ENCODE measurements at regions not wholly inside any gene's neighbourhood (a gene's known extent, or its start where the extent isn't known, plus 50 kb on each side); places are given as distances from the start of the nearest gene placed in this dataset.

GRCh38 chr5:33167541-33167940 is 273.2 kb upstream of the TARS1 start:
- no peak for TF ChIP-seq CTCF (IDR thresholded peaks at IDR 0.05; ENCODE audit: borderline replicate concordance, control extremely low read depth, extremely low read depth, insufficient read depth, missing control alignments)
- DNase-seq (ENCODE audit: low spot score): no peak
- in situ Hi-C loops (cut with MboI; ENCODE audit: low sequenced_read_pairs, unreplicated experiment): no loop called here

- no peak for TF ChIP-seq CTCF (IDR thresholded peaks at IDR 0.05; ENCODE audit: borderline replicate concordance, control extremely low read depth, extremely low read depth, insufficient read depth, missing control alignments)
These were observed 270.4 kb upstream of the TARS1 start for GRCh38 chr5:33170411-33170810.

GRCh38 chr5:33174383-33174782 is 266.4 kb upstream of the TARS1 start:
- no peak for TF ChIP-seq CTCF (IDR thresholded peaks at IDR 0.05; ENCODE audit: borderline replicate concordance, control extremely low read depth, extremely low read depth, insufficient read depth, missing control alignments)
- no peak for DNase-seq (ENCODE audit: low spot score)
- in situ Hi-C loops (cut with MboI; ENCODE audit: low sequenced_read_pairs, unreplicated experiment): no loop called here

More at GRCh38 chr5:33170411-33170810, 270.4 kb upstream of the TARS1 start:
- no peak for DNase-seq (ENCODE audit: low spot score)
- in situ Hi-C loops (cut with MboI; ENCODE audit: low sequenced_read_pairs, unreplicated experiment): no loop called here

GRCh38 chr5:33179301-33179700 is 261.5 kb upstream of the TARS1 start:
- no peak for TF ChIP-seq CTCF (IDR thresholded peaks at IDR 0.05; ENCODE audit: borderline replicate concordance, control extremely low read depth, extremely low read depth, insufficient read depth, missing control alignments)
- DNase-seq (ENCODE audit: low spot score): no peak
- in situ Hi-C loops (cut with MboI; ENCODE audit: low sequenced_read_pairs, unreplicated experiment): no loop called here

- in situ Hi-C loops (cut with MboI; ENCODE audit: low sequenced_read_pairs, unreplicated experiment): no loop called here
- TF ChIP-seq CTCF (IDR thresholded peaks at IDR 0.05; ENCODE audit: borderline replicate concordance, control extremely low read depth, extremely low read depth, insufficient read depth, missing control alignments): no peak
- no peak for DNase-seq (ENCODE audit: low spot score)
These were observed 259.9 kb upstream of the TARS1 start for GRCh38 chr5:33180900-33181299.

- in situ Hi-C loops (cut with MboI; ENCODE audit: low sequenced_read_pairs, unreplicated experiment): no loop called here
- no peak for TF ChIP-seq CTCF (IDR thresholded peaks at IDR 0.05; ENCODE audit: borderline replicate concordance, control extremely low read depth, extremely low read depth, insufficient read depth, missing control alignments)
- DNase-seq (ENCODE audit: low spot score): no peak
These were observed 257.8 kb upstream of the TARS1 start for GRCh38 chr5:33182986-33183385.

GRCh38 chr5:33184367-33184766 is 256.4 kb upstream of the TARS1 start:
- in situ Hi-C loops (cut with MboI; ENCODE audit: low sequenced_read_pairs, unreplicated experiment): no loop called here
- DNase-seq (ENCODE audit: low spot score): no peak
- no peak for TF ChIP-seq CTCF (IDR thresholded peaks at IDR 0.05; ENCODE audit: borderline replicate concordance, control extremely low read depth, extremely low read depth, insufficient read depth, missing control alignments)
